CD4-positive, alpha-beta T cell treated with Interleukin-12 subunit alpha and Interleukin-12 subunit beta, for 1 hour (primary cell): ENCODE measurements at regions not wholly inside any gene's neighbourhood (a gene's known extent, or its start where the extent isn't known, plus 50 kb on each side); places are given as distances from the start of the nearest gene placed in this dataset.

Source experiments
- DNase-seq: peaks from one replicate; pipeline ENCODE4 v3.0.0-alpha.2; 2020

DNA sequence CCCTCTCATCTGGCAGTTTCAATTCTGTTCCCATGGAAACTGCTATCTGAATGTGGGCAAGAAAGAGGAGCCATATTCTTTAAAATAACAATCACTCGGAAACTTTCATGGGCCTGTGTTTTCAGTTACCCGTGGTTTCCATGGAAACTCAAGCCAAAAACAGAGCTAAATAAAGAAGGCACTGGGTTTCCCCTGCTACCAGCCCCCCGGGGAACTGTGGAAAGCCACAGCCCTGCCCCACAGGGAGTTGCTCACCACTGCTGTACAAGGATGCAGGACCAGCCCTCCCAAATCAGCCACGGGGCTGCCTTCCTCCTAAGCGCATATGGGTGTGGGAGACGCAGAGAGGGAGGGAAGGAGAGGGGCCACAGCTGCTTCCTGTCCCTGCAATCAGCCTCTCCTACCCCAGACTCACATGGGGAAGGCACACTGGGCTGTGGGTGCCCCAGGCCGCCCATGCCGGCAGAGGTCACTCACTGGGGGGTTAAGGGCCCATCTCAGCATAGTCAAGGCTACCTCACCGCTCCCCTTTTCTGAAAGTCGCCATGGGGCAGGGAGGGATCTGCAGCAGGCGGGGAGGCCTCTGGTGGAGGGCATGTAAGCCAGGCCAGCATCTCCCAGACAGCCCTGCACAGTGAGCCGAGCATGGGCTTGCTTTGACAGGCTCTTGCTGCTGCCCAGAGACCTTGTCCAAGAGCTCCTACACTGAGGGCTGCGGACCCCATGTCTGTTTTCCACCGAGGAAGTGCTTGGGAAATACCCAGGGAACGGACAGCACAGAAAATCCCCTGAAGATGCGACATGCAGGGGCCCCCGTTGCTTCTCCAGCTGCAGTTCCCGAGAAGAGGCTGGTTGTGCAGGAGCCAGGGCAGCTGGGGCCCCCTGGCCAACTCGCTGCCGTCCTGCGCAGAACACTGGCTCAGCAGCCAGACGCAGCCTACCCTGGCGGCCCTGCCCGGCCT, 157.3 kb upstream of the PPP2R2D start:
- DNase-seq, result no peak

DNA sequence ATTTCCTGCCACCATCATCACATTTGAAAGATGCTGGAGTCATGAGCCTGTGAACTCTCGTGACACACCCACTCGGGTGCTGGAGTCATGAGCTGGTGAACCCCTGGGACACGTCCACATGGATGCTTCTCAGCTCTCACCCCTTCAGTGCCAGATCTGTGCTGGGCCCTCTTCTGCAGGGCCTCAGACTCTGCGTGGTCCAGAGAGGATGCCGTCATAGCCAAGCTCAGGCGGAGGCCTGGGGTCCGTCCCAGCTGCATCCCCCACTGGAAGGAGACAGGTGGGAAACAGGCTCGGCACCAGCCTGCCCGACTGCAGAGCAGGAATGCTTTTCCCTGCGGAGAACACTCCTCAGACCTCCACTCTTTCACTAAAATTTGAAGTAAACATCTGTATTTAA, 156.5 kb upstream of the PPP2R2D start:
- DNase-seq, result no peak

DNA sequence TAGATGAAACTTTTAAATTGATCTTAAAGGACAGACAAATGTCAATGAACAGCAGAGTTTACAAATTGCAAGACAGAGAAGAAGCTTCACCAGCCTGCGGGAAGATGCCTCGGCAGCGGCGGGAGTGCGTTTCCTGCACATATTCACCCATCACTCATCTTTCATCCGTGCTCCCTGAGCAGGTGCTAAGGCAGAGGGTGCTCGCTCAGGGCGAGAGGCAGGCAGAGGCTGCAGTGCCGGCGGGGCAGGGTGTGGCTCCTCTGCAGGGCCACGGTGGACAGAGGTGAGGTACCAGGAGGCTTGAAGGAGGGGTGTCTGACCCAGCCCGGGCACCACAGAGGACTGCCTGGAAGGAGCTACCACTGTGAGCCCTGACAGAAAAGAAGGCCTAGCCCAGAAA, 155.2 kb upstream of the PPP2R2D start:
- DNase-seq, result no peak

DNA sequence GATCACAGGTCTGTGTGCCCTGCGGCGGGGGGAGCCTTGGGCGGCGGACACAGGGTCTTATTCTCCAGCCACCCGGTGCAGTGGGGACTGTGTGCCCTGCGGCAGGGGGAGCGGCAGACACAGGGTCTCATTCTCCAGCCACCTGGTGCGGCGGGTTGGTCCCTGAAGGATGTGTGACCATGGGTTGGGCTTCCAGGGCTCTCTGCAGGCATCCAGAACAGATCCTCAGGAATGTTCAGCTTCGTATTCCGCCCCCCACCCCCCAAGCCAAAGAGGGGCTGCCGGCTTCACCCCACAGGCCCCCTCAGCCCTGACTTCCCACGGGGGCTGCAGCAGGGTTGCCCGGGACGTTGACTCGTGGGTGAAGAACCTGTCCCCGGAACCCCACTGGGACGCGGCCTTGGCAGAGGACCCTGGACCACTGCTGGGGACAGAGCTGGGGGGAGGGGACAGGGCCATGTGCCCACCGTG, 154.5 kb upstream of the PPP2R2D start:
- no peak for DNase-seq

DNA sequence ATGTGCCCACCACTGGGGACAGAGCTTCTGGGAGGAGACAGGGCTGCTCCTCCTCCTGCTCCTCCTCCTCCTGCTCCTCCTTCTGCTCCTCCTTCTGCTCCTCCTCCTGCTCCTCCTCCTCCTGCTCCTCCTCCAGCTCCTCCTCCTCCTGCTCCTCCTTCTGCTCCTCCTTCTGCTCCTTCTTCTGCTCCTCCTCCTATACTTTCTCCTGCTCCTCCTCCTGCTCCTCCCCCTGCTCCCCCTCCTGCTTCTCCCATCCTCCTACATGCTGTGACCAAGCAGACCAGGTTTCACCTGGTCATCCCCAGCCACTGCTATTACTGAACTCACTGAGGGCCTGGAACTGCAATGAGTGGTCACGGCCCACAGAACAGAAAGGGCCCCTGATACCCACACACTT, 154.0 kb upstream of the PPP2R2D start:
- DNase-seq, result no peak

DNA sequence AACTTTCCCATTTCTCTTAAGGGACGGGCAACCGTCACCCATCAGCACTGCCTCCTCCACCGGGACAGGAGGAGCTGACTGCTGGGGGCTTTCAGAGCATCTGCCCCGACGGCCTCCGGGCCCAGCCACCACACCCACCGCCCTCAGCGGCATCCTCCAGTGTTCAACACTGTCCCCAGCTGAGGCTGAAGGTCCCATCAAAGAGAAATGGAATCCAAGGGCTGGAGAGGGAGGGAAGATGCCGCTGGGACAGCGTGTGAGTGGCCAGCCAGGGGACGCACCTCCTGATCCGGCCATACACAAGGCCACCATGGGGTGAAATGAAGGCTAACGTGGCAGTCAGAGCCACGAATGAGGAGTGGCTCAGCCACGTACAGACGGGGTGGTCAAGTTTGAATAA, 153.6 kb upstream of the PPP2R2D start:
- no peak for DNase-seq

DNA sequence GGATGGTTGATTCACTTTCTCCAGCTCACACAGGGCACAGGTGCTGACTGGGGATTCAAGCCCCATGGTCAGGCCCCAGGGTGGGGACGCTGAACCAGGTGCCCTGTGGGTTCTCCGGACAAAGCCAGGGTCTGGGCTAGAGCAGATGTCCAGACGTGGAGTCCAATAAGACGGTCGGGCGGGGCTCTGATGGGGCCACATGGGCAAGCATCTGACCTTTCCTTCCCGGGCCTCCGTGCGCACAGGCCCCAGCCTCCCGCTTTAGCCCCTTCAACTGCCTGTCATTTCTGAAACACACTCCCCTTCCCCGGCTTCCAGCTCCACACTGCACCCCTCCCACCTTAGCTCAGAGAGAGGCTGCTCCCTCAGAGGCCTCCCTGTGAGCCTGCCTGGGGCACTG, 153.0 kb upstream of the PPP2R2D start:
- no peak for DNase-seq

DNA sequence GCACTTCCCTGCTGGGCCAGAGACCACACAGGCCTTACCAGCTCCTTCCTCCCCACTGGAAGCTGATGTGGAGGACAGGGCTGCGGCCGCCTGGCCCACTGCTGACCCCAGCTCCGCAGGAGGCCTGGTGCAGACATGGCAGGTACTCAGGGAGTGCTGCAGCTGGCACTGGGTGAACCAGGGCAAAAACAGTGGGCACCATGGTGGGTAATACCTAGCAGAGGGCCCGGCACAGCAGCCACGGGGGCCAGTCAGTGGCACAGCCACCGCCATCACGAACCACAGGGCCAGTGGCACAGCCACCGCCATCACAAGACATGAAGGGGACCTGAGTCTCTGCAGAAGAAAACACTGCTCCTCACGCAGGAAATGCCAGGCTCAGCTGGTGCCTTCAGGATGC, 152.6 kb upstream of the PPP2R2D start:
- DNase-seq, result no peak

DNA sequence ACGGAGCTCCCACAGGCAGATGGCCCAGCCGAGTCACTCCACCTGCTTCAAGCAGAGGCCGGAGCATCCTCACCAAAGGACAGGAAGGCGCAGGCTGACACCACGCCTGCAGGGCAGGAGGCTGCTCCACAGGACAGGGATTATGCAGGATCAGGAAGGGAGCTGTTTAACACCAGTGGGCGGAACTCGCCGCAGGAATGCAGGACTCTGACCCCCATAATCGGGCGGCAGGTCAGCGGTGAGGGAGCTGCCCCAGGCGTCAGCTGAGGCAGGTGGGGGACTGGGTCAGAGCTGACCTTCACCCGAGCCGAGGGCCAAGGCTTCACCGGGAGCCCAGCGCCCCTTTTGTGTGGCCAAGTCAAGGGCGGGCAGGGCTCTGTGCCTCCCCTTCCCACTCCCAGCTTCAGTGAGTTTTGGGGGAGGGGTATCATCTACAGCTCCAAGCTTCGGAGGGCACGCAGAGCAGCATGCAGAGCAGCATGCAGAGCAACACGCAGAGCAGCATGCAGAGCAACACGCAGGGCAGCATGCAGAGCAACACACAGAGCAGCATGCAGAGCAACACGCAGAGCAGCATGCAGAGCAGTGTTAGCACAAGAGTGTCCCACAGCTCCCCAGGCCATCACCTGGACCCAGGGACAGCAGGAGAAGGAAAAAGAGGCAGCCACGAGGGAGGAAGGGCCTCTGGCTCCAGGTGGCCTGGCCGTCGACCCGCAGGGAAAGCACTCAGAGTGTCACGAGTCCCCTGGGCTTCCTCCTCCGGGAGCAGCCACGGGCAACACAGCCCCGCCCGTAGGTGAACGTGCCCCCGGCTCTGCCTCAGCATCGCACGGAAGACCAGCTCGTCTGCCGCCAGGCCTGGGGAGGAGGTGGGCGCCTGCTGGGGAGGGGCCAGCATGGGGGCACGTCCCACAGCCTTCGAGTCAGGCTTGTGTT, 151.7 kb upstream of the PPP2R2D start:
- no peak for DNase-seq

DNA sequence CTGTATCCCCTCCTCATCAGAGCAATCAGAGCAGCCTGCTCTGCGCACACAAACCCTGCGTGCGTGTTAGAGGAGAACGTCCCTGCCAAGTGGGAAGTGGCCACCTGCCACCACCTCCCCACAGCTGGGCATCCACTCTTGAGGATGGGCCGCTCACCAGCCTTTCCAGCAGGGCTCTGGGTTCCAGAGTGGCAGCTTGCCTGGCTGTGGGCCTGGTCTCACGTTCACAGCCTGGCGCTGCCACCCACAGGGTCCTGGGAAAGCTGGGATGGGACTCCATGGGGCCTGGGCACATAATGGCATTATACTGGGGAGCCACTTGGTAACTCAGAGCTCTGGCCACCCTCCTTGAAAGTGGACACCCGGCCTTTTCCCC, 151.1 kb upstream of the PPP2R2D start:
- DNase-seq, result no peak

DNA sequence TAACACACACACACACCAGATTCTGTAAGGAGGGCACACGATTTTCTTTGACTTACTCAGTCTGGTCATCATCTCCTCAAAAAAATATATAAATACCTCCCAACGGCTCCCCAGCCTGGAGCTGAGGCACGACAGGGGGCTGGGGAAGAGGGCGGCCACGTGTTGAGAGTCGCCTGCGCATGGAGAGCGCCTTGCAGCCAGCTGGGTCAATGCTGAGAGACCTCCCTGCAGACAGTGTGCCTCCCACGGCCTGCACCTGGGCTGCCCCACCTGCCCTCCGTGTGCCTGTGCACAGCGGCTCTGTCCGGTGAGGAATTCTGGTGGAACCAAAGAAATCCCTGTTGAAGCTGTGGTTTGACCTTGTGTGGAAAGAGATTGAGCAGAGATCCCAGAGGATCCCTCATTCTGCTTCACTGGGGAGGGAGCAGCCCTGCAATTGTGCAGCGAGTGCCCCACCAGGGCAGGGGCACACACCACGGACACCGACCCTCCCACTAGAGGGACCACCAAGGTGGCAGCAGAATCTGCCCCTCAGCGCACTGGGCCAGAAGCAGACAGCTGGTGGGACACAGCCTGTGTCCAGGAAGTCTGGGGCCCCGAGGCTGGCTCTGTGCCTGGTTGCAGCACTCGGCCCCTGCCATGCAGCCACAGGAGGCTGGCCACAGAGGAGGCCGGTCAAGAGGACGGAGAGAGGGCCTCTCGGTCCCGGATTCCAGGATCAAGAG, 150.5 kb upstream of the PPP2R2D start:
- no peak for DNase-seq

DNA sequence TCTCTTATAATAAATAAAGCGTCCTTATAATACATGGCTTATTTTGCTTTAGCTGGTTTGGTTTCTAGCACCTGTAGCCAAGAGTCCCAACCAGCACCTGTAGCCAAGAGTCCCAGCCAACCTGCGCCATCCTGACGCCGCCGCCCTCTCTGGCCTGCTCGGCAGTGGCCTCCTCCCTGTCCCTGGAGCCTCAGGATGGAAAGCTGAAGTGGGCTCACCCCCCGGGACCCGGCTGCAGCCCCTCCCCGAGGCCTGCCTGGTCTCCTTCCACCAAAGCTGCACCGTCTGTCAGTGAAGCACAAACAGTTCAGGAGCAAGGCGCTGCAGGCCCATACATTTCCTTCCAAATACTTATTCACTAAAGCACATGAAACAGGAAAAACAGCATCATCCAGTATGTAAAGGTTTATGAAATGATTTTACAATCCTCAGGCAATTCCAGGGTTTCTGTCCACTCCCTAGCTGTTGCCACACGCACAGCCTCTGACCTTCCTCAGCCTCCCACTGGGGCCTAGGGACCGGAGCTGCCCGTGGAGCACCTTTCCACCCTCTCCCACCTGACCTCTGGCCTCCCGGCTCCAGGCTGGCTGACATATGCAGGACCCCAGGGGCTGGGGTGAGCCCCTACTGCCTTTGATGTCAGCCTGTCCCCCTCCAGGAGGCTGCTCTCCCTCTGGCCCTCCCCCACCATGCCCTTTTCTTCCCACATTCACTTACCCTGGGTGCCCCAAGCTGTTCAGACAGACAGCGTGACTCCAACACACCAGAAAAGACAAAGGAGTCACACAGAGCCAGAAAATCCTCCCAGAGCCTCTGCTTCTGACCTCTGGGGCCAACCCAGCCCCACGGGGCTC, 149.6 kb upstream of the PPP2R2D start:
- no peak for DNase-seq

DNA sequence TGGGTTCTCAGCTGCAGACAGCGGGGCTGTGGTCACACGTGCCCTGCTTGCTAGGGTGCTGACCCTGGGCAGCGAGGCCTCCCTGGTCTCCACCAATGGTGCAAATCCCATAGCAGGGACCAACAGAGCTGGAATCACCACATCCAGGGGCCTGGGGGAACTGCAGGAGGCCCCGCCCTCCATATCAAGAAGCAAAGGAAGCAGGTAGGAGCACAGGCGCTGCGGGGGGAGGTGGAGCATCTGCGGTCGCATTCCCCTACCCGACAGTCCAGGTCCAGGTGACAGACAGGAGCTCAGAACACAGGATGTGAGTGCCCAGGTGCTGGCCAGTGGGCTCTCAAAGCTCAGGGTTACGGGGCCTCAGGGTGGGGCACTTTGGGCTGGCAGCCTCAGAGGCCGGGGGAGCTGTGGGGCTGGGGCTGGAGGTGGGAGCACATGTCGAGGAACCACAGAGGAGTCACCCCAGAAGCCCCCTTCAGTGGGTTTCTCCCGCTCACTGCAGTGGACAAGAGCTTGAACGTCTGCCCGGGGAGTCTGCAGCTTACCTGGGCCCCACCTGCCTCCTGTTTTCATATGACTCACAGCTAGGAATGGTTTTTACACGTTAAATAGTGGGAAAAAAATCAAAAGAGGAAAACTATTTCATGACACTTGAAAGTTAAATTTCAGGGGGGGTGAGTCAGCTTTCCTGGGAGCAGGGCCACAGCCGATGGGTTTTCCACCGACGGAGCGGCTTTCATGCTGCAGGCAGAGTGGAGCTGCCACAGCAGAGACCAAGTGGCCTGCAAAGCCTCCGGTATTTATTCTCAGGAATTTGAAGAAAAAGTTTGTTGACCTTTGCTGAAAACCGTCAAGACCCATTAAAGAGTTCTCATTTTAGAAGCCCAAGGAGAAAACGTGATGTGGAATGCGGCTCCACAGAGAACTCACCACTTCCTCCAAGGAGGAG, 148.7 kb upstream of the PPP2R2D start:
- no peak for DNase-seq

DNA sequence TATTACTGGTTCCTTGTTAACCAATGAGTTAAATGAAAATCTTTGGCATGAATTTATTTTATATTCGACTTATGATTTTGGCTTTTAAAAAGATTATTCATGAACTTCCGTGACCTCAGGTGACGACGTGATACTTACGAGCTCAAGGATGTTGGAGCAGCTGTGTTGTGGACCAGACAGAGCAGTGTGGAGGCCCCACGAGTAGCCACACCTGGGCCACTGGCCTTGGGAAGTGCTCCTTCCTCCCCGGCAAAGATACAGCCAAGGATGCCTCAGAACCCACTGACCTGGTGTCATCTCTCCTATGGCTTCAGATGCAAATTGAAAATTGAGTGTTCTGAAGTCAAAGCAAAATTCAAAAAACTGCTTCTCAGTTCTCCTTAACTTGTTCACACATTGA, 147.5 kb upstream of the PPP2R2D start:
- no peak for DNase-seq

DNA sequence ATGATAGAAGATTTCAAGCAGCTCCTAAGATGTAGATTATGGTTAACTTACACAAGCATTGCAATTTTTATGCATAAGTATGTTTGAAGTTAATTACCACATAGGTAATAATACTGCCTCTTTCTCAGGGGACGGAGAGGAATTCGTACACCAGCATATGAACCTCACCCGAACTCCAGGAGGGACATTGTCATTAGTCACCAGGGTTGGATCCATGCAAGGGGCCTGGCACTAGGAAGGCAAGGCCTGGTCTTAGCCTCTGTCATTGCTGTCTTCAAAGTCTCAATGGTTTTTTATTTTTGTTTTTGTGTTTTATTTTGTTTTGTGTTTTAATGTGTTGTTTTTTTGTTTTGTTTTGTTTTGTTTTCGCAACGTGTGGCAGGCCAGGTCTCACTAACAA, 145.6 kb upstream of the PPP2R2D start:
- no peak for DNase-seq

DNA sequence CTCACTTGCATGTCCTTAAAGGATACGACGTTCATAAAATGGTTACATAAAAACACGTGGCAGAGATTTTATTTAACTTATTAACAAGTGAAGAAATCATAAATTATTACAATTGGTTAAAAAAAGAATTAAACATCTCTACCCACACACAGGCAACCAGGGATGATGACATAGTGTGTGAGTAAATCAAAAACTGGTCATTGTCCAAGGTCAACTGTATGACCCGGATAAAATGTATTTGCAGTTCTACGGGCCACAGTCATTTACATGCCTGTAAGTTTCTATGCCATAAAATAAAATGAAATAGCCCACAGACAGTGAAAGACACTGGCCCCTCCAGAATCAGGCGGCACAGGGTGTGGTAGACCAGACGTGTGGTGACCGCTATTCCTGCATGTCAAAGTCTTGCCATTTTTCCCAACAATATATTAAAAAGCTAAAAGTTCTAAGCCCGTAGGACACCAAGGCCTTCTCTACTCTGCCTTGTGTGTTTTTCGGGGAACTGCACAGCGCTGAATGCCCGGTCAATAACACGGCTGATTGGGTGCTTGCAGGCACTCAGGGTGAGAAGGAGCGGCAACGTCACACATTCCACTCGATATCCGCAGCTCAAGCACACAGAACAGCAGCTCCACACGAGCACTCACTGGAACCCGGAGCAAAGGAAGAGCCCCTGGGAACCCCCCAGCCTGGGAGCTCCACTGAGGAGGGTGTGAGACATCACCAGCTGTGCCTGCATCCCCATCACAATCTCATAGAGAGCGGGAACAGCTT, 143.3 kb upstream of the PPP2R2D start:
- DNase-seq, result no peak

DNA sequence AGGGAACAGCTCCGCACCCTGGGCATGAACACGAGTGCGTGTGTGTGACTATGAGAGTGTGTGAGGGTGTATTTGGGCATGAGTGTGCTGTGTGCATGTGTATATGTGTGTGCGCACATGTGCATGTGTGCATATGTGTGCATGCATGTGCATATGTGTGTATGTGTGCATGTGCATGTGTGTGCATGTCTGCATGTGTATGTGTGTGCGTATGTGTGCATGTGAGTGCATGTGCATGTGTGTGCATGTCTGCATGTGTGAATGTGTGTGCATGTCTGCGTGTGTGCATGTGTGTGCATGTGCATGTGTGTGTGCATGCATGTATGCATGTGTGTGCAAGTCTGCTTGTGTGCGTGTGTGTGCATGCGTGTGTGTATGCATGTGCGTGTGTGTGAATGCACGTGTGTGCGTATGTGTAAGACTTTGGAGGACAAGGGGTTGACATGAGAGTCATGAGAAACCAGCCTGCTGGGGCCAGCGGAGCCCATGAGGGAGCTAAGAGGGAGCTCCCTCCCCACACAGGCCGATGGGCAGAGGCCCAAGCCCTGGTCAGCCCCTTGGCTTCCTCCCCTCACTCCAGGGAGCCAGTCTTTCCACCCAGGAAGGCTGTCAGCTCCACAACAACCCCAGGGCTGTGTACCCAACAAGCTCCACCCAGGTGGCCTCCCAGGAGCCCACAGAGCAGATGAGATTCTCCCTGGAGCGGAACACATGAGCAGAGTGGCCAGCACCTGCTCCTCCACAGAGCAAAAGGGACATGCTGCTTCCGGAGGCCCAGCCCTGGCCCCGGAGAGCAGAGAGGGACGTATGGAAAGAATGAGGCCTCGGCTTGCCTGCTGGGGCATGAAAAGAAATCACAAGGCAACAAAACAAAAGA, 142.5 kb upstream of the PPP2R2D start:
- DNase-seq, result no peak

DNA sequence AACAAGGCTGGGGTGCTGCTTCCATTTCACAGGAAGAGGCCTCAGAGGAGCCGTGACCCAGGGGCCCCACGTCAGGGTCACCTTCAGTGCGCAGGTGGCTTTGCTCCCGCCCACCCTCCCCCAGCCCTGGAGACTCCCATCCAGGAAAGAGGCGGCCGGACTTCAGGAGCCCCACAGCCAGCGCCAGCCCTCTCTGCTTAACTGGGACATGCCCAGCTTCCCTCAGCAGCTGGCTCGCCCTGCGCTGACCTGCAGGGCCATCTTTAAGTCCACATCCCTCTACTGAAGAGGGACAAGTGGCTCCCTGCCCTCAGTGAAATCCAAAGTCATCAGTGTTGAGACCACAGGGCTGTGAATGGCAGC, 141.9 kb upstream of the PPP2R2D start:
- DNase-seq, result no peak

DNA sequence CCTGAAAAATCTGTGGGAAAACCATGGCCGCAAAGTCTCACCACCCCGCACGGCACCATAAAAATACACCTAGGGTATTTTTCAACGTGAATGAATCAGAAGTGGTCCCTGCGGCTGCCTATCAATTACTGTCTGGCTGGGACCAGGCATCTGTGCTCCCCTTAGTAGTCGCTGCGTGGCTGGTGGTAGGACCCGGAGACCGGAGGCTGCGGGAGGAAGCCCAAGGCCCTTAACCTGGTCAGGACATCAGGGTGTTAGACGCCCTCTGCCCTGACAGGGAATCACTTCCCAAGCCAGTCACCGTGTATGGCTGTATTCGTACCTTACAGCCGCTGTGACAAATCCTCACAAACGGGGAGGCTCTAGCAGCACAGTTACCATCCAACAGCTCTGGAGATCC, 141.5 kb upstream of the PPP2R2D start:
- no peak for DNase-seq
